ENCODE measurements at regions not wholly inside any gene's neighbourhood (a gene's known extent, or its start where the extent isn't known, plus 50 kb on each side); places are given as distances from the start of the nearest gene placed in this dataset.

- TF ChIP-seq CTCF (IDR thresholded peaks at IDR 0.05) (no peak), REST (IDR thresholded peaks at IDR 0.05; ENCODE audit: insufficient read depth in 1 of 2, low read depth in 2 of 2, low read length in 1 of 2) (no peak), POLR2AphosphoS5 (IDR thresholded peaks at IDR 0.05; ENCODE audit: low read depth, low read length) (no peak), SIN3A (IDR thresholded peaks at IDR 0.05; ENCODE audit: borderline replicate concordance, insufficient read depth, low read depth, low read length) (no peak), TCF7L2 (IDR thresholded peaks at IDR 0.05; ENCODE audit: low read depth, low read length) (no peak)
Observed at GRCh38 chr9:118306801-118307200, 602.6 kb downstream of the TLR4 start.

Data from Panc1 (cell line).